ENCODE measurements at regions not wholly inside any gene's neighbourhood (a gene's known extent, or its start where the extent isn't known, plus 50 kb on each side); places are given as distances from the start of the nearest gene placed in this dataset.
"Not testable (repeated sequence)": the region's sequence is repeated elsewhere in the genome, so short reads cannot be mapped to it uniquely, and the experiment has no call there.

DNA sequence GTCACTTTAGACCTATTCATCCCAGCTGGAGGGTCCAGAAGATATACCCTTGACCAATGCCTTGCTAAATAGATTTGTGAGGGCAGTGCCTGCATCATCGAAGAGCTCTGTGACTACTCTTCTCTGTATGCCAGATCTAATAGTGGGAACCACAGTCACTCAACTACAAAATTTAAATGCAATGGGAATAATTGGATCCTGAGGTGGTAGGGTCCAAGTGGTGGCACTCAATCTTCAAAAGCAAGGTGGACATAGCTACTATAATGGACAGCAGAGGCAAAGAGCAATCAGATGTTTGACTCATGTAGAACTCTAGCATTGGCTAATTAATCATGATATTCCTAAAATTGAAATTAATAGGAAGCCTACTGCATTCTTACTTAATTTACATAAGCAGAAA, 554.3 kb upstream of the GRM3 start:
- ATAC-seq (no peak), DNase-seq (no peak)
- intact Hi-C loops (cut with micrococcal nuclease) = no loop called here

- intact Hi-C loops (cut with micrococcal nuclease); DNase-seq; ATAC-seq: not testable (repeated sequence)
These were observed 579.1 kb upstream of the GRM3 start for GRCh38 chr7:86064572-86064971.

DNA sequence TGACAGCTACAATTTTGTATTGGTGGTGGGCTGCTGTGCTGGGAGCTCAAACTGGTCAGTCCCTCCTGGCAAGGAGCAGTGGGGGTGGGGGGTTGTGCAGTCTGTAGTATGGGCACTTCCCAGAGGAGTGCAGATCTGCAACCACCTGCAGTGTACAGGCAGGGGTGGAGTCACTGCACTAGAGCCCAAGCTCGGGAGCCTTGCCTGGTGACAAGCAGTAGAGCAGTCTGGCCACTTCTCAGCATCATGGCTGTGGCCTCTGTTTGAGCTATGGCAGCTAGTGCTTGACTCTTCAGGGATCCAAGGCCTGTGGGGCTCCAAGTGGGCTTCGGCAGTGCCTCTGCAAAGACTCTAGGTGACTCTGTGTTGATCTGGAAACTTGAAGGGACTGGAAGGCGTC, 585.1 kb upstream of the GRM3 start:
- no peak for ATAC-seq
- no peak for DNase-seq
- intact Hi-C loops (cut with micrococcal nuclease) = no loop called here

GRCh38 chr7:86050918-86051317, 592.8 kb upstream of the GRM3 start:
- DNase-seq = no peak
- intact Hi-C loops (cut with micrococcal nuclease) = no loop called here
- ATAC-seq = no peak

DNA sequence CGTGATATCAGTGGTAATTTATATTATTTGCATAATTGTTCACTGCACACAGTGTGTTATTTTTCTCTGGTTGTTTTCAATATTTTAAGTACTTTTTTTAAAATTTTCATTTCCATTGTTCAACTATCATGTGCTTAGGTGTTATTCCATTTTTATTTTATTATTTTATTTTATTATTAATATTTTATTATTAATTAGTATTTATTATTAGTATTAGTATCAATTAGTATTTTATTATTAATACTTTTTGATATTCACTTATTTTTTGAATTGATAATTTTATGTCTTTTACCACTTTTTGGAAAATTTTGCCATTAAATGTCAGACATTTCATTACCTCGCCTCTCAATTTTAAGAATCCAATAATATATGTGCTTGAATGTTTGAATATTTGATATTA, 593.8 kb upstream of the GRM3 start:
- ATAC-seq (no peak), DNase-seq (no peak)
- intact Hi-C loops (cut with micrococcal nuclease) = no loop called here

GRCh38 chr7:86045197-86045596, 598.5 kb upstream of the GRM3 start:
- ATAC-seq; DNase-seq; intact Hi-C loops (cut with micrococcal nuclease): not testable (repeated sequence)

DNA sequence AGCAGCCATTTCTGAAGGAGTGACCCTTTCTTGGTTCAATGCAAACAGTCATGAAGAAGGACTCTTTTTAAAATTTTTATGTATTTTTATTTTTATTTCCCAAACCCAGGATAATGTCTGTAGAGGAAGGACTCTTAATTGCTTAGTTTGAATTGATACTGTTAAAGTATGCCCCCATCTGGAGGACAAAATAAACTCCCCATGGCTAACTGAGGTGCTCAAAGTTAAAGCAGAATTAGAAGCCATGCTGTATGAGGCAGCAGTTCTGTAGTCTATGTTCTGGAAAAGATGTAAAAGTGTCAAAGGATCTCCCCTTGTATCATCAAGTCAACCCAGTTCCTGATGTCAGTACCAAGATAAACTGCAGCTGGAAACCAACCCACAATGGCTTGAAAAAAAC, 617.9 kb upstream of the GRM3 start:
- intact Hi-C loops (cut with micrococcal nuclease) = no loop called here
- ATAC-seq (no peak), DNase-seq (no peak)

DNA sequence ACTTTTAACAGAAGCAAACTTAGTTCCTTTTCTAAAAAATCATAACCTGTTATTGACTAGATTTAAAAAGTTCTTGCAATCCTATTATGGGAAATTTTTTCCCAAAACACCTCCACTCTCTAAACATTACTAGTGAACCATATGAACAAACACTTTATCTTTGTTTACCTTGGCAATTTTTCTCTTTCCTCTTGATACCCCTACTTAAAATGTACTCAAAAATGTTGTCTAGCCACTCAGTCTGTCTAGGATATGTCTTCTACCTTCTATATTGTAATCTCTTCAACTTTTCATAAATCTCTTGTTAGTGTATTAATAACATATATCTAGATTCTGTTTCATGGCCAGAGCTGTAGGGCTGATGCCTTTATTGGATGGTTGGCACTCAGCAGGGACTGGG, 630.0 kb upstream of the GRM3 start:
- DNase-seq = no peak
- no peak for ATAC-seq
- intact Hi-C loops (cut with micrococcal nuclease) = no loop called here

DNA sequence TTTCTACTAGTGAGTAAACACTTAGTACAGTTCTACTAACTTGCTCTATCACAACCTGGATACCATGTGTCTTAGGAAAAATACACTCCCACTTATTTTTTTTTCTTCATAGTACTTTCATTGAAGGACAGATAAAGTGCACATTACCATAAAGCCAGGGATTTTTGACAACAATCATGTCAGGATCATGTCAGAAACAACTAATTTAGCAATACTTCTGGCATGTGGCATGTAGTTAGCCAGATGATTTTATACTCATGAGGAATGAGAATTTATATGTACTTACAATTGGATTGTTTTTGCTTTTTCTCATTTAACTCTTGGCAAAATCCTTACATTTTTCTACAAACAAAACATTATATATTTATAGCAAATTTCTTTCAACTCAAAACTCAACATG, 630.7 kb upstream of the GRM3 start:
- DNase-seq = no peak
- intact Hi-C loops (cut with micrococcal nuclease) = no loop called here
- ATAC-seq = no peak

- intact Hi-C loops (cut with micrococcal nuclease) = no loop called here
- DNase-seq (no peak), ATAC-seq (no peak)
These were observed 634.8 kb upstream of the GRM3 start for GRCh38 chr7:86008898-86009297.

DNA sequence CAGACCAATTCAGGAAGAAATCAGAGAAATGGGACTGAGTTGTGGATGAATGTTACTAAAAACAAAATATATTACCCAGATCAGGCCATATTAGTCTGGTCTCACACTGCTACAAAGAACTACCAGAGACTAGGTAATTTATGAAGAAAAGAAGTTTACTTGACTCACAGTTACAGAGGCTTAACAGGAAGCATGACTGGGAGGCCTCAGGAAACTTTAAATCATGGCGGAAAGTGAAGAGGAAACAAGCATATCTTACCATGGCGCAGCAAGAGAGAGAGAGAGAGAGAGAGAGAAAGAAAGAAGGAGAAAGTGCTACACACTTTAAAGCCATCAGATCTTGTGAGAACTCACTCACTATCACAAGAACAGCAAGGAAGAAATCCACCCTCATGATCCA, 636.8 kb upstream of the GRM3 start:
- DNase-seq = no peak
- no peak for ATAC-seq
- intact Hi-C loops (cut with micrococcal nuclease) = no loop called here

DNA sequence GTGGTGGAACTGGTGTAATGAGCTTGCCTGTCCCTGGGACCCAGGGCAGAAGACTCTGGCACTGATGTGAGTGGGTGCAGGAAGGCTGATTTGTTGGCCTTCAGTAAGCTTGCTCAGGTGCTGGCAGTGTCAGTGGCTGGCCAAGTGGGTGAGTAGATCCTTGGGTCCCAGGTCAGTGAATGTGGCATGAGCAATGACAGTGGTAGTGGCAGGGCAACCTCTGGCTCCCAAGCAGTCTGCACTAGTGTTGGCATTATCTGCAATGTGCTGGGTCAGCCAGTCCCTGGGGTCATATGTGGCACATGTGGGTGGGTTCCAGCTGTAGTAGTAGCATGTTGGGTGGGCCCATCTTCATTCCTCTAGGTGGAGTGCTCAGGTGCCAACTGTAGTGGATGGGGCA, 640.9 kb upstream of the GRM3 start:
- ATAC-seq (no peak), DNase-seq (no peak)
- intact Hi-C loops (cut with micrococcal nuclease) = no loop called here

DNA sequence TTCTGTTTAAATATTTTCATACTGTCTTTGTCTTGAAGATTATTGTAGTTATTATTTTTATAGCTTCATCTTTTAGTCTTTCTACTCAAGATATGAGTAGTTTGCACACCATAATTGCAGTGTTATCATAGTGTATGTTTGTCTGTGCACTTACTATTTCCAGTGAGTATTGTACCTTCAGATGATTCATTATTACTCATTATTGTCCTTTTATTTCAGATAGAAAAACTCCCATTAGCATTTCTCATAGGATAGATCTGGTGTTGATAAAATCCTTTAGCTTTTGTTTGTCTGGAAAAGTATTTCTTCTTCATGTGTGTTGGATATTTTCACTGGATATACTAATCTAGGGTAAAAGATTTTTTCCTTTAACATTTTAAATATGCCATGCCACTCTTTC, 646.2 kb upstream of the GRM3 start:
- ATAC-seq (no peak), DNase-seq (no peak)
- intact Hi-C loops (cut with micrococcal nuclease) = no loop called here

DNA sequence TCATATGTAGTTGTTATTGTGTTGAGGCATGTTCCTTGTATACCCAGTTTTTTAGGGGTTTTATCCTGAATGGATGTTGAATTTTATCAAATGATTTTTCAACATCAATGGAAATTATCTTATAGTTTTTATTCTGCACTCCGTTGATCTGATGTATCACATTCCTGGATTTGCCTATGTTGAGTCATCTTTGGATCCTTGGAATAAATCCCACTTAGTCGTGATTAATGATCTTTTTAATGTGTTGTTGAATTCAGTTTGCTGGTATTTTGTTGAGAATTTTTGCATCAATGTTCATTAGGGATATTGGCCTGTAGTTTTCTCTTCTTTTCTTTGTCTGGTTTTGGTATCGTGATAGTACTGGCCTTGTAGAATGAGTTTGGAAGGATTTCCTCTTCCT, 648.6 kb upstream of the GRM3 start:
- intact Hi-C loops (cut with micrococcal nuclease) = no loop called here
- ATAC-seq (no peak), DNase-seq (no peak)

DNA sequence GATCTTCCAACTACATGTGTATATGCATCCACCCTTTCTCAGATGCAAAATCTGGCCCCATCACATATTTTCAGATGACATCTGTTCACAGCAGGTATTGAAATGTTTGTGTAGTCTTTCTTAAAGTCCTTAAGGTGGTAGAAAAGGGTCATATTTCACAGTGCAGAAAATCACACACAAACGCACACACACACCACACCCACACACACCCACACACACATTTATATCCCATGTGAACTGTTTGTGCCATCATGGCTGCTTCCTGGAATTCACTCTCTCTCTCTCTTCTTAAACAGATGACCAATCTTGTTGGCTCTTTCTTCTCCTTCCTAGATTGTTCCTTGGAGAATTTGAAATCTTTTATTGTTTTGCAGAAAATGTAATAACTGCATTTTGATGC, 663.0 kb upstream of the GRM3 start:
- DNase-seq (no peak), ATAC-seq (no peak)
- intact Hi-C loops (cut with micrococcal nuclease) = no loop called here

- no peak for ATAC-seq
- intact Hi-C loops (cut with micrococcal nuclease) = no loop called here
- DNase-seq = no peak
These were observed 669.5 kb upstream of the GRM3 start for GRCh38 chr7:85974176-85974575.

- ATAC-seq = no peak
These were observed 671.1 kb upstream of the GRM3 start for GRCh38 chr7:85972504-85973141.

DNA sequence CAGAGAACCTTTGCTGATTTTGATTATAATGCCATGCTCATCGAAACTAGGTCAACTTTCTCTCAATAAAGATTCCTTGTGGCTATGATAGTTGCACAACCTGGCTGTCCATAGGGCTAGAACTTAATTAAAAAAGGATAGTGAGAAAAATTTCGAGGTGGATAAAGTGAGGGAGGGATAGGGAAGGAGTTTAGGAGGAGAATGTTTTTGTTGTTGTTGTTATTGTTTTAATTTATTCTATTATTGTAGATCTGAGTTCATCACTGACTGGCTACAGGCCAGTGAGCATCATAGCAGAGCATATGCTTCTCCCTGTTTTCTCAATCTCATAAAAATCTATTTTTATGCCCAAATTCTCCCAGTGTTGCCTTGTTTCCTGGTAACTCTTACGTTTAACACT, 688.7 kb upstream of the GRM3 start:
- ATAC-seq (no peak), DNase-seq (no peak)
- intact Hi-C loops (cut with micrococcal nuclease) = no loop called here

More at GRCh38 chr7:85972504-85973141, 671.1 kb upstream of the GRM3 start:
- intact Hi-C loops (cut with micrococcal nuclease) = no loop called here
- DNase-seq = no peak

DNA sequence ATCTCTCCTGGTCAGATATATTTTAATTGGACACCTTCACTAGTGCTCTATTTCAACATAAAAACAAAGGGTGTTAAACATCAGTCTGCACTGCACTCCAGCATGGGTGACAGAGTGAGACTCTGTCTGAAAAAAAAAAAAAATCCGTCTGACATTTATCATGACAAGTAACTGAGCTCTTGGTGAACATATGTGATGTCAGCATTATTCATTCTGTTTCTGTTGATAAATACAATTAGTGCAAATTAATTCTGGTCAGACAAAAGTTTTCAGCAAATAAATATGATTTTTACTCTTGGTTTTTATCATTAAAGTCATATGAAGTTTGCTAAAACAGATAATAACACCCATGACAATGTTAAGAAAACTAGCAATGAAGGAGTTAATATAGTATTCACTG, 692.8 kb upstream of the GRM3 start:
- intact Hi-C loops (cut with micrococcal nuclease) = no loop called here
- ATAC-seq = no peak
- no peak for DNase-seq

- ATAC-seq (no peak), DNase-seq (no peak)
- intact Hi-C loops (cut with micrococcal nuclease) = no loop called here
These were observed 693.3 kb upstream of the GRM3 start for GRCh38 chr7:85950418-85950817.

- intact Hi-C loops (cut with micrococcal nuclease) = no loop called here
- ATAC-seq (no peak), DNase-seq (no peak)
These were observed 695.9 kb upstream of the GRM3 start for GRCh38 chr7:85947767-85948166.

DNA sequence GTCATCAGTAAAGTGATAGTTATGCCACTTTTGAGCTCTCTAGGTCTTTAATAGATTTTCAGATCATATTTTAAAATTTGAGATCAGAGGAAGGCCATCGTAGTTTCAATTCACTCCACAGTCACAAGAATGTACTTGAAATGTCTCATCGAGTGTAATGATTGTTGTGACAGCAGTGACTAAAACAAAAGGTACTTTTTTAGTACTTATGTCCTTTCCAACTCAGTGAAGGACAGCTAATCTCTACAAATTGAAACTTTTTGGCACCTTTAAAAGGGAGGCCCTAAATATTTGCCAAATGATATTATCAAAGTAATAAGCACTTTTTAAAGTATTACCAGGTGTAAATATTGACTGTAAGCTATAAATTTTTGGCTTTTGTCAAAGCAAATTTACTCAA, 702.9 kb upstream of the GRM3 start:
- DNase-seq = no peak
- no peak for ATAC-seq
- intact Hi-C loops (cut with micrococcal nuclease) = no loop called here
